22Rv1 (cell line): ENCODE measurements at regions not wholly inside any gene's neighbourhood (a gene's known extent, or its start where the extent isn't known, plus 50 kb on each side); places are given as distances from the start of the nearest gene placed in this dataset.

ENCODE experiments used
- CTCF ChIP-seq: fragments of 450-650 bp; IDR thresholded peaks from 2 replicates; pipeline ENCODE4 v1.5.1; 2017; ENCODE audit warnings: mild to moderate bottlenecking
- ZFX ChIP-seq: fragments of 450-650 bp; IDR thresholded peaks from 2 replicates; pipeline ENCODE4 v1.6.1; 2017; ENCODE audit warnings: antibody characterized with exemption, borderline replicate concordance

GRCh38 chr18:48486754-48487153 lies 52.1 kb upstream of the CTIF start:
- TF ChIP-seq CTCF (no peak), ZFX (no peak)
